A172 (cell line): ENCODE measurements at regions not wholly inside any gene's neighbourhood (a gene's known extent, or its start where the extent isn't known, plus 50 kb on each side); places are given as distances from the start of the nearest gene placed in this dataset.

Experiments used
- DNase-seq: peaks from one replicate; pipeline ENCODE4 v3.0.0-alpha.2; 2015; ENCODE audit warnings: low spot score

DNA sequence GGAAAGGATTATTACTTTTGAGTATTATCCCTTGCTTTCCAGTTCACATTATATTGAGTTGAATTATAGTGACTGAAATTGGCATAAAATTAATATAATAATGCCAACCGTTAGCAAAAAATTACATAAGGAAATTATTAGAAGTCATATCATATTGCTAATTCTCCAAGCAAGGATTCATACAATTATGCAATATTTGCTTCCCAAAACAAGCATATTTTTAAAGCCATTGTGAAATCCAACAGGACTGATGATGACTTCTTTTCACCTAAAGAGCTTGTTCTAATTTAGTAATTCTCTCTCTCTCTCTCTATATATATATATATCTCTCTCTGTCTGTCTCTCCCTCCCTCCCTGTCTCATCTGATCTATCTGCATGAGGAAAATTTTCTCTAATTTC, 283.5 kb downstream of the DSEL start:
- no peak for DNase-seq

DNA sequence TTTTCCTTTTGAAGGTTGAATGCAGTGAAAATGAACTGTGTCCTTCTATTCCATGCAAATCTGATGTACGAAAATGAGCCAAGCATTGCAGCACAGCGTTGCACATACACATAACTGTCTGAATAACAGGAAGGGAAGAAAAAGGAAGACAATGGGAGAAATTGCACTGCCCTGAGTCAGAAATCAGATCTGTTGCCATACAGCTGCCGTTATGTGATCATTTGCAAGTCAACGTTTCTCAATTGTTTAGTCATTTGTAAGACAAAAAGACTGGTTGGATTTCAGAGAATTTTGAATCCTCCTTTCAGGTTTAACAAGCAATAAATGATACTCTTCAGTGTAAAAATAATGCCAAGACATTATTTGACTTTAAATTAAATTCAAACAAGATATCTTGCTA, 284.1 kb downstream of the DSEL start:
- no peak for DNase-seq

DNA sequence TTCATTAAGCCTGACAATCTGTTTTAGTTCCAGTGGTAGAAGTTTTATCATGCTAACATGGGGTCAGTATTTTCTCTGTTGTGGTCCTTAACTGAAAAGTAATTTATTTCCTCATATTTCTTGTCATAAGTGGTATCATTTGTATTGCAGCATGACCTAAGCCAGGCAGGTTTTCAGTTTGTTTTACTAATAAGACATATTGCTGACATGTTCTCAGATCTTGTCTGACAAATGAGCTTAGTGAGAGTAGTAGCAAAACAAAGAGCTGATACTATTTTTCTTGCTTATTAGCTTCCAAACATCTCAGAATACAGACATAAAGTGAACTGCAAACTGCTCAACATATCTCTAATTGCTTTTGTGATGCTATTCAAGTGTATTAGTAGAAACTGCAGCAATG, 293.6 kb downstream of the DSEL start:
- no peak for DNase-seq

DNA sequence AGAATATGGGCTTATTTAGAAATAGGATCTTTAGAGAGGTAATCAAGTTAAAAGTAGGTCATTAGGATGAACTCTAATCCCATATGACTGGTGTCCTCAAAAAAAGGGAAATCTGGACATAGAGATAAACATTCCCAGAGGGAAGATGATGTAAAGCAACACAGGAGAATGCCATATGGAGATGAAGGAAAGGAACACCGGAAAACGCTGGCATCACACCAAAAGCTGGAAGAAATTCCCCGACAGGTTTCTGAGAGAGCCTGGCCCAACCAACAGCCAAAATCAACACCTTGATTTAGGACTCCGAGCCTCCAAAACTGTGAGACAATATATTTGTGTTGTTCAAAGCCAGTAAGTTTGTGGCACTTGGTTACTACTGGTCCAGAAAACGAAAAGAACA, 296.7 kb downstream of the DSEL start:
- DNase-seq = no peak

DNA sequence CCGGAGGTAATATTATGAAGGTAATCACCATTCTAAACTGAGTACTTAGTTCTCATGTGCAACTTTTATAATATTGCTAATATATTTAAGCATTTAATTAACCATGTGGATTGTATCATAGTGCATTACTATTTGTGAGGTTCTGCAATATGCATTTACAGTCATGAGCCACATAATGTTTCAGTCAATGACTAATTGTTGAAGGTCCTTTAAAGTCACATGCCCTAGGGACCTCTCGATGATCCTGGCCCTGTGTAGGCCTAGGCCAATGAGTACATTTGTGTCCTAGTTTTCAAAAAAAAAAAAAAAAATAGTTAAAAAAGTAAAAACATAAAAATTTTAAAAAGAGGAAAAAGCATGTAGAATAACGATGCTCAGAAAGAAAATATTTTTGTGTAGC, 298.0 kb downstream of the DSEL start:
- DNase-seq = no peak

DNA sequence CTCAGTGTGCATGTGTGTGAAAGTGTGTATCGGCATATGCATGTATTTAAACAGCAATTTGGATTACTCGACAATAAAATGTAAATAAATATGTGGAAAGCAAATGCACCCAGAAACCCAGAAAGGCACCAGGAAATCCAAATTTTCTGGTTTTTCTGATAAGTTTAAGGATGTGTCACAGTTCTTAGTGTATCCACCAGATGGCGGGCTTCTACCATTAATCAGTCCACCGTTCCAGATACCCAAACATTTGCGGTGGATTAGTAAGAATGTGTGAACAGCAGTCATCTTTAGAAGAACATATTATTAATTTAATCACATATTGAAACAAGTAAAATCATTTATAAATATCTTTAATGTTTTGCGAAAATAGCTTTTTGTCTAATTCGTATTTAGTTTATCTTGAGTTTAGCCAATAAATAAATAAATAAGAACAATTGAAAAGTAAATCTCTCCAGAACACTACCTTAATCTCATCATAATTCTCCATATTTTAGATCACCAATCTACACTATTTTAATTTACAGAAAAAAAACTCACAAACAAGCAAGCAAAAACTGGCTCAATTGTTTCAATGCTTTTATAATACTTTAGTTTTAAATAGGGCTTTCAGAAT, 298.9 kb downstream of the DSEL start:
- peak; percentile 44 for DNase-seq

DNA sequence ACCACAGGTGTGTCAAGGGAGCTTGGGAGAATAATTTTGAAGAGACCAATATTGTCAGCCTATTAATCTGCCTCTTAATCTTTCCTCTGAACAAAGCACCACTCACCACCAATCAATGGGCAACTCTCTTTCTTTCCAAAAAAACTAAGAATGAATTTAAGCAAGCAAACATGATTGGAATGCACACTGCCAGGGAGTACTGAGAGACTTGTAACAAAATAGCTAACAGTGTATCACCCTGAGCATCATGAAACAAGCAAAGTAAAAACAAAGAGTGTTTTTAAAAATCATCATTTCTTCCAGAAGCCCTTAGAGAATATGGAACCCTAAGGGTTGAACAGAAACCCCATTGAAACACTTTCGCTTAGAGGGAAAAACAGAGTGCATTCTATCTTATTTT, 299.7 kb downstream of the DSEL start:
- DNase-seq = no peak

DNA sequence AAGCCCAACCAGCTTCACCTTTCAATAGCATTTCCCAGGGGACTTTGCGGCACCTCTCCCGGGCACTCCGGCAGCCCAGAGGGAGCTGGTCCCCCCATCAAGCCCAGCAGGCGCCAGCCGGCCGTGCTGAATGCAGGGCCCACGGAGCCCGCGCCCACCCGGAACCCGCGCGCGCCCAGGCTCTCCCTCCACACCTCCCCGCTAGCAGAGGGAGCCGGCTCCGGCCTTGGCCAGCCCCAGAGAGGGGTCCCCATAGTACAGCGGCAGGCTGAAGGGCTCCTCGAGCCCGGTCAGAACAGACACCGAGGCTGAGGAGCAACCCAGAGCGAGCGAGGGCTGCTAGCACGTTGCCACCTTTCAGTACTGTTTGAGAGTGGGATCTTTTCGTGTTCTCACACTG, 300.8 kb downstream of the DSEL start:
- no peak for DNase-seq

DNA sequence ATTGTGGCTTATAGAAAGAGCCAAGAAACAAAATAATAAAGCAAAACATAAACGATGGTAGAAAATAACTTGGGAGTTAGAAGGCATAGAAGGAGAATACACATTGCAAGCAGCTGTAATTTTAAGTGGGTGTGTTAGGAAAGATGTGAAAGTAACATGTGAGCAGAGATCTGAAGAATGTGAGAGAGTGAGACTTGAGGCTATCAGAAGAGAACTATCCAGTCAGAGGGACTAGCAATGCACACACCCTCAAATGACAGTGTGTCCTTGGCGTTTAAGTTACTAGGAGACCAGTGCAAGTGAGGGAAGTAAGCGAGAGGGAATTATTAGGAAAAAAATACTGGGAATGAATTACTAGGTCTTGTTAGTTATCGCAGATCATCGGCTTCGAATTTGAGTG, 304.9 kb downstream of the DSEL start:
- no peak for DNase-seq

DNA sequence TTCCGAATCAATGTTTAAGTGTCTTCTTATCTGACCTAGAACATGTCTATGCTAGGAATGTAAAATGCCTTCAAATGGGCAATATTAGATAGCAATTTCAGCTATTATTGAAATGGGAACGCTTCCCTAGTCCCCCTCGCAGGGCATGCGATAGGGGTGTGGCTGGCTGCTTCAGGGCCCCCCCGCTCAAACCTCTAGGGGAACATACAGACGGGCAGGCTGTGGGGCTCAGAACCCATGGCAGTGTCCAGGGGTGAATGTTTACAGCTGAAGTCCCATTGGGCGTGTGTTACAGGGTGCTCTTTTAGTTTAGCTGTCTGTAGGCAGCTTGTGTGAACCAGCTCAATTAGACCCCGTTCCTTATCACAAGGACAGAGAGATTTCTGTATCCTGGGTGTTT, 315.9 kb downstream of the DSEL start:
- no peak for DNase-seq

DNA sequence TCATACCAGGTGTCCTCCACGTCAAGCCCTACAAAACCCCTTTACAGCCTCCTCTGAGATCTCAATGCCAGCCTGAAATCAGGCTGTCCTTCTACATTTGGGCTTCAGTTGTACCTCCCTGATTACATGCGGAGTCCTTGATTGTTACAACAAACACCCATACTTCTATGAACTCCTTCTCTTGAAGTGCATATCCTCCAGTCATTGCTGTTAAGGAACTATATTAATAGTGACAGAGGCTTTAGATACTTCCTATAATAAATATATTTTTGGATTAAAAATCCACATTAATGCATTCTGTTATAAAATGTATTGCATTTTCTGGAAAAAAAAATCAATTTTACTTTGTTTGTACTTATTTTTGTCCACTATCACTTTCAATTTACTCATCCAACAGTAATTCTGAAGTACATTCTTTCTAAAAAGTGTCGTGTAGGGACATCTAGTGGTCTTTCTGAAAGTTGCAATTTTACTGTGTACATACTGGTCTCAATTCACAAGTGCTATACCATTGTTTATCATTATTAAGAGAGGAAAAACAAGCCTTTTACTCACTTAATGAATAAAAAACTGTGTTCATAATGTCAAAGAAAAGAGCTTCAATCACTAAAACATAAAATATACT, 316.4 kb downstream of the DSEL start:
- DNase-seq = peak; percentile 19

DNA sequence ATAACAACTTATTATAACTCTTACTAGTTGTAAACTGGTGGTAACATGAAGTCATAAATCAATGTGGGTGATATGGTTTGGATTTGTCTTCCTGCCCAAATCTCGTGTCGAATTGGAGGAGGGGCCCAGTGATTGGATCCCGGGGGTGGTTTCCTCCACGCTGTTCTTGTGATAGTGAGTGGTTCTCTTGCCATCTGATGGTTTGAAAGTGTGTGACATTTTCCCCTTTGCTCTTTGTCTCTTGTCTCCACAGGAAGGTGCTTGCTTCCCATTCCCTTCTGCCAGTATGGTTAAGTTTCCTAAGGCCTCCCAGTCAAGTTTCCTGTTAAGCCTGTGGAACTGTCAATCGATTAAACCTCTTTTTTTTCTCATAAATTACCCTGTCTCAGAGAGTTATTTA, 321.6 kb downstream of the DSEL start:
- DNase-seq = no peak

DNA sequence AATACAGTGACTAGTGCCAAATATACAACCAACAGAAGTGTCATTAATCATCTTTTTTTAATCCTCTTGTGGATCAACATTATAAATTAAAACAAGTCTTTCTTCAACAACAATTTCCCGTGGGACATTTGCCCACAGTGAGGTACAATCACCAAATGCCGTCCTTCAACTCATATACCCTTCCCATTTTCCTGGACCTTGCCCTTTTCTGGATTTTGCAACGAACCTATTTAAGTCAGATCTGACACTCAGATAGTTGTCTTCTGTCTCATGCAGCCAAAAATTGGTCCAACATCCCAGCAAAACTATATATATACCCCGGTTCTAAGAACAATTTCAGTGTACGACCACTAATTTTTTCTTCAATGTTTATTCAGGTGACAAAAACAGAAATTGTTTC, 324.0 kb downstream of the DSEL start:
- DNase-seq = no peak

DNA sequence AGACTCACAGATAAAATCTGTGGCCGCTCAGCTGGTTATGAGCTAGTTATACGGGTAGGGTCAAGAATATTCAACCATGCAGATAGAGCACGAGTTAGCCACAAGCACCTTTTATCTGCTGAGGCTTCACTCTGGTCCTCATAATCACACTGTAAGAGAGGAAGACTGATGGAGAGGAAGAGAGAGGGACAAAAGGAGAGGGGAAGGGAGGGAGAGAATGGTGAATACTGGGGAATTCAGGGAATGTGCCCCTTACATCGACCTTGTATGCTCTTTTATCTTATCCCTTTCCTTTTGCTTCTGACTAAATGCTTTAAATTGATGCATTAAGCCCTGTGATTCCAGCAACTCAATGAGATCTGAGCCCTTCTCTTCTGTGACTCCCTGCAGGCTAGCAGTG, 333.1 kb downstream of the DSEL start:
- no peak for DNase-seq

DNA sequence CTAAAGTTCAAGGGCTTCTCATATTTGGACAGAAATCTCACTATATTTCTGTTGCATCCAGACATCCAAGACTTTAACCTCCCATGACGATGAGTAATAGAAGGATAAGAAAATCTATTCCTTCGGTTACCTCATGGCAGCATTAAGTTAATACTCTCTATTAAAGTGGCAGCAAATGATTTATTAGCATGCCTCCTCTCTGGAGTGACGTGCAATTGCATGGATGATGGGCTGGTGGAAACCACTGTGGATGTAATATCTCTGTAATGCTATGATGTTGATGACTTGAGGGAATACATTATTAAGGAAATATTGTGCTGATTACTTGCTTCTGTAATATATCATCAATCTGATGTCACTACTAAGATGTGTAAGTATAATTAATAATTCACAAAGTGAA, 336.8 kb downstream of the DSEL start:
- DNase-seq = no peak

DNA sequence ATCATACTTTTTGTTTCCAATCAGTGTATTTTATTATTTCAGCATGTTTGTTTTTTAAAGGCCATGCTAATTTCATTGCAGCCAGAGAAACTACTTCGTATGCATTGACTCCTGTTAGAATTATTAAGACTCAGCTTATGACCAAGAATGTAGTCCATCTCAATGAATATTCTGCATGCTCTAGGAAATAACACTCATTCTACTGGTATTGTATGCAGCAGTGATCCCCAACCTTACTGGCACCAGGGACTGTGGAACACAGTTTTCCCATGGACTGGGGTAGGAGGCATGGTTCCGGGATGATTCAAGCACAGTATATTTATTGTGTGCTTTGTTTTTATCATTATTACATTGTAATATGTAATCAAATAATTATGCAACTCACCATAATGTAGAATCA, 356.9 kb downstream of the DSEL start:
- no peak for DNase-seq

DNA sequence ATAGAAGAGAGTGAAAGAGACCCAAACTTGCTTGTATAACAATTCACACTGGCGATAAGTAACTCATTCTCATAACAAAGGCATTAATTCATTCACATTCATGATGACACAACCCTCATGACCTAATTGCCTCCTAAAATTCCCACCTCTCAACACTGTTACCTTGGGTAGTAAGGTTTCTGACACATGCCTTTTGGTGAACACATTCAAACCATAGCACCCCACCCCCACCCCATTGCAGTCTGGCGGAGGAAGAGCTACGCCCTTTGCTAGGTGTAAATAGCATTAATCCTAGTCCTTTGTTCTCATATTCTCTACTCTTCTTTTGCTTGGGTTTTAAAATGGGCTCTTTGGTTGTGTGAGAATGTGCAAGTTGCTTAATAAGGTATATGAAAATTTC, 361.5 kb downstream of the DSEL start:
- DNase-seq = no peak

DNA sequence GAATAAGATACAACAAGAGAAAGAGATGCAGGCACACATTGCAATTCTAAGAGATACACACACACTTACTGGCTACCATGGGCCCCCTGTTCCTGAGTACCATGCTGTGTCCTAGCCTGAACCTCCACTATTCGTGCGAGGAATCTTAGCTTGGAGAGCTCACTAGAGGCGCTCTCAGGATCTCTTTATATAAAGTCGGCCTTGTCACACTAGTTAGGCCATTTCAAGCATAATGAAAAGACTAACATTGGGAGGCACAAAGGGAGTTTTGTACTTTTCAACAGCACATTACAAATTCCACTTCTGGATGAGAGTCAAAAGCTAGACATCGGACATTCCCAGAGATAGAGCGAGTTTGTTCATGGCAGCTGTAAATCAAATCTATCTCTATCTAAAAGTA, 365.2 kb downstream of the DSEL start:
- DNase-seq = no peak

DNA sequence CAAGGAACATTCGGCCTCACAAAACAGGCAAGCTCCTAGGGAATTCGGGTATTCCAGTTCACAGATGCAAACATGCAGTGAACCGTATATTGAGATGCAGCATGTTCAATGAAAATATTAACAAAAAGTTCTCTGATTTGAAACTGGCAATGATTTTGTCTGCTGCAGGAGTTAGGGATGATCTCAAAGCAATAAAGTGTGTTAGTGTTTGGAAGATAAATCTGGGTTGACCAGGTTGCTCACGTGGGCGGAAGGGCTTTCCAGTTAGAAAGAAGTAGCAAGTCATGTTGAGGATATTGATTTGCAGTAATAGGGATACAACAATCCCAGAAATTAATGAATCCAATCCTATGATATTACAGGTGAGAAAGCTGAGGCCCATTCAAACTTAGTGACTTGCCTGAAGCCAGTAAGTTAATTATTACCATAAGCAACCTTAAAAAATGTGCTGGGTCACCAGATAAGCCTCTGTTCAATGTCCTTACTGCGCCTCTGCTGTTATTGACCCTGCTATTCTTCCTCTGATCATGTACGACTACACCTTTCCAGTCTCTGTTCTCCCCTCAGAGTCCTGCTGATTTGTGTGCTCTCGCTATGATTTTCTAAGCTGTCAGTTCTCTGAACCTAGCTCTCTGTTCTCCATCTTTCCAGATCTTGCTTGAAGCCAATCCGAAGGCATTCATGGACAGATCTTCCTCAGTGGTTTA, 370.8 kb downstream of the DSEL start:
- no peak for DNase-seq

DNA sequence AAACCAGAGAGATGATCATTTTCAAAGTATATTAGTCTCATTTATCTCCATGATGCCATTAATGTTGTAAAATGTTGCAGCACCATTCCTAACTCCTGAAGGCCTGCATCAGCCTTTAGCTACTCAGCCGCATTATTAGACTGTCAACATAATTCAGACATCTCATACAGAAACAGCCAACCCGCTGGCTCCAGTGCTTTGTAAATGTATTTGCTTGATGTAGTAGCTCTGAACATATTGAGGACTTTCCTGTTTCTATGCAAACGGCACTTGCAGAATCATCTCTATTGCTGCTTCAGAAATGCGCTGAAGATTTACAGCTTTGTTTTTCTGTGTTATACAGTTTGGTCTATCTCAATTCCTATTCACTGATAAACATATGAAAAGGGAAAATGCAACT, 372.2 kb downstream of the DSEL start:
- no peak for DNase-seq

DNA sequence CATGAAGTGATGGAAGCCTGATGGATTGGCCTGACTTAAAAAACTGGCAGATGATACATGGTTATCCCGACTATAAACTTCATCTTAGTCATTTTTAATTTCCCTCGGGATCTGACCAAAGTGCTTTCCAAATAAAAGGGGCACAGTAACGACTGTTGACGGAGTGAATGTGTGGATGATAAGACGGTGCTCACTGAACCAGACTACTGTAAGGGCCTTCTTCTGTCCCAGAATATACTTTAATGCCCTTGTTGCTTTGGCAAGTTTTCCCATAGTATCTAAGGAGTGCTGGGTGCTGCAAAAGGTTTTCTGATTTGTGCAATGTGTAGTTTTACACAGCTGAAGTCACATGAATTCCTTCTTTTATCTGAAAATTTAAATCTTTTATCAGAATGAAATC, 373.5 kb downstream of the DSEL start:
- no peak for DNase-seq

DNA sequence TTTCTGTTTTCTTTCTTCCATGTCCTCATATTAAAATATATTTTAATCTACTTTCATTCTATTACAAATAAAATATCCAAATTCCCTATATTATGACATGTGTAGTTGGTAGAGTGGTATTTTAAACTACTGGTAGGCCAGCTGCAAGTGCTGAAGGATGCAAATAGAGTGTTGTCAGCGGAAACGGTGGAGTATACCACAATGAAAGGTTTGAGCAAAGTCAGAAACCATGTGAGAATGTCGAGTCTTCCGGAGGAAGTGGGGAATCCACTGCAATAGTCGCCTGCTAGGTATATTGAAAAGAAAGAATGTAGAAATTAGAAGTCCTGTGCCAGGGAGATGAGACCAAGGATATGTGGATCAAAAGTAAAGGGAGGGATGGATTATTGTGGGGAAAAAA, 373.9 kb downstream of the DSEL start:
- no peak for DNase-seq

DNA sequence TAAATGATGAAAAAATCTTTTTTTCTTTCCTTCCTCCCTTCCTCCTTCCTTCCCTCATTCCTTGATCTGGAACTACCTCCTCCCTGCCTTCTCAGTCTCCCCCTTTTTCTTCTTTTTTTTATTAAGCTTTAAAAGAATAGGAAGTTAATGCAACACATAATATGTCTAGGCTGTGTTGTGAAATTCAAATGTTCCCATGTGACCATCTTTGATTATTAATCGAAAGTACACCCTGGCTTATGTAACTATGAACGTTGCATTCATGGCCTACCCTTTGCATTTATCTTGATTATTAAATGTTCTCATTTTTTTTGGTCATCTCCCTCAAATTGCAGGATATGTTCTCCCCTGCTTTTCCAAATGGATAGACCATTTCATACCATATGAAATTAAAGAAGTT, 376.0 kb downstream of the DSEL start:
- no peak for DNase-seq

DNA sequence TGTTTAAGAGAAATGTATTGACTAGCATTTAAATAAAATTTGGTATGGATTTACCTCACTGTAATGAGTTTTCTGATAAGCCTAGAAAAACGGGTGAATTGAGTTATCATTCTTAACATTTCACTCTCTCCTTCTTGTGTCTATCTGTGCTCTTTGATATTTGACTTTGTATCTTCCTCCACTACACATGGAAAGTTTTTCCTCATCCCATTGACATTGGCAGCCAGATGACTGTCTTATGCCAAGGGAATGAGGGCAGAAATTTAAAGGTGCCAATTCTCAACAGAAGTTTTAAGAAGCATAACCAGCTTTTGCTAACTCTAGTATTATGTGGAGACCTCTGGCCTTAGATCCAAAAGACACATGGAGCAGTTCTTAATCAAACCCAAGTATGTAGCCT, 376.6 kb downstream of the DSEL start:
- no peak for DNase-seq
